Hepatocyte (in vitro differentiated cells): ENCODE measurements at regions not wholly inside any gene's neighbourhood (a gene's known extent, or its start where the extent isn't known, plus 50 kb on each side); places are given as distances from the start of the nearest gene placed in this dataset.

Experiments
- EZH2 ChIP-seq: fragments of 200-600 bp; sonication (generic); IDR thresholded peaks from 2 replicates; pipeline ENCODE4 v1.6.1; 2016; ENCODE audit warnings: antibody characterized with exemption, mild to moderate bottlenecking, borderline replicate concordance
- EZH2phosphoT487 ChIP-seq: fragments of 200-600 bp; sonication (generic); IDR thresholded peaks from one replicate; pipeline ENCODE4 v1.6.1; 2018; ENCODE audit warnings: antibody characterized with exemption, mild to moderate bottlenecking, low read depth, moderate library complexity; ENCODE audit not compliant: unreplicated experiment, severe bottlenecking
- TF ChIP-seq, protein P1 (sequence below): fragments of 200-600 bp; sonication (generic); IDR thresholded peaks from 2 replicates; pipeline ENCODE4 v1.5.1; 2016; ENCODE audit warnings: antibody characterized with exemption, mild to moderate bottlenecking; ENCODE audit not compliant: poor library complexity

GRCh38 chr3:117938974-117939373, 1095.7 kb downstream of the IGSF11 start:
- TF ChIP-seq, protein P1, sequence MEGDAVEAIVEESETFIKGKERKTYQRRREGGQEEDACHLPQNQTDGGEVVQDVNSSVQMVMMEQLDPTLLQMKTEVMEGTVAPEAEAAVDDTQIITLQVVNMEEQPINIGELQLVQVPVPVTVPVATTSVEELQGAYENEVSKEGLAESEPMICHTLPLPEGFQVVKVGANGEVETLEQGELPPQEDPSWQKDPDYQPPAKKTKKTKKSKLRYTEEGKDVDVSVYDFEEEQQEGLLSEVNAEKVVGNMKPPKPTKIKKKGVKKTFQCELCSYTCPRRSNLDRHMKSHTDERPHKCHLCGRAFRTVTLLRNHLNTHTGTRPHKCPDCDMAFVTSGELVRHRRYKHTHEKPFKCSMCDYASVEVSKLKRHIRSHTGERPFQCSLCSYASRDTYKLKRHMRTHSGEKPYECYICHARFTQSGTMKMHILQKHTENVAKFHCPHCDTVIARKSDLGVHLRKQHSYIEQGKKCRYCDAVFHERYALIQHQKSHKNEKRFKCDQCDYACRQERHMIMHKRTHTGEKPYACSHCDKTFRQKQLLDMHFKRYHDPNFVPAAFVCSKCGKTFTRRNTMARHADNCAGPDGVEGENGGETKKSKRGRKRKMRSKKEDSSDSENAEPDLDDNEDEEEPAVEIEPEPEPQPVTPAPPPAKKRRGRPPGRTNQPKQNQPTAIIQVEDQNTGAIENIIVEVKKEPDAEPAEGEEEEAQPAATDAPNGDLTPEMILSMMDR: no peak
- TF ChIP-seq EZH2: no peak
- no peak for TF ChIP-seq EZH2phosphoT487
